LNCAP (cell line): ENCODE measurements at regions not wholly inside any gene's neighbourhood (a gene's known extent, or its start where the extent isn't known, plus 50 kb on each side); places are given as distances from the start of the nearest gene placed in this dataset.

Experiments
- TF ChIP-seq, protein P1 (sequence below): fragments of 450-650 bp; IDR thresholded peaks from 2 replicates; pipeline ENCODE4 v1.5.1; 2017; ENCODE audit warnings: mild to moderate bottlenecking

DNA sequence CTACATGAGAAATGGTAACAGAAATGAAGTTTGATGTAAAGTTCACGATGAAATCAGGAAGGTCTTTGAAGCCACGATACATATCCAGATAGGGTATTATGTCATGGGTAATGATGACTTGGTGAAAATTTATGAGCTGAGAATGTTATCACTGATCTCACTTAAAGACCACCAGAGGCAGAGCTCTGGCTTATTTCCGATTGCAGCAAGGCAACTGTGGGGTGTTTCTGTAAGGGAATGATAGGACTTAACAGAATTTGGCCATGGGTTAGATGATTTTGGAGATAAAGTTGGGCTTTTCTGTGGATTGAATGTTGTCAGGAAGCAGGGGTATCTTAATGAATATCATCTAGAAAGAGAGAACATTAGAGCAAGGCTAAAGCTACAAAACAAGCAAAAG is 508.4 kb downstream of the HDGFL1 start:
- TF ChIP-seq, protein P1, sequence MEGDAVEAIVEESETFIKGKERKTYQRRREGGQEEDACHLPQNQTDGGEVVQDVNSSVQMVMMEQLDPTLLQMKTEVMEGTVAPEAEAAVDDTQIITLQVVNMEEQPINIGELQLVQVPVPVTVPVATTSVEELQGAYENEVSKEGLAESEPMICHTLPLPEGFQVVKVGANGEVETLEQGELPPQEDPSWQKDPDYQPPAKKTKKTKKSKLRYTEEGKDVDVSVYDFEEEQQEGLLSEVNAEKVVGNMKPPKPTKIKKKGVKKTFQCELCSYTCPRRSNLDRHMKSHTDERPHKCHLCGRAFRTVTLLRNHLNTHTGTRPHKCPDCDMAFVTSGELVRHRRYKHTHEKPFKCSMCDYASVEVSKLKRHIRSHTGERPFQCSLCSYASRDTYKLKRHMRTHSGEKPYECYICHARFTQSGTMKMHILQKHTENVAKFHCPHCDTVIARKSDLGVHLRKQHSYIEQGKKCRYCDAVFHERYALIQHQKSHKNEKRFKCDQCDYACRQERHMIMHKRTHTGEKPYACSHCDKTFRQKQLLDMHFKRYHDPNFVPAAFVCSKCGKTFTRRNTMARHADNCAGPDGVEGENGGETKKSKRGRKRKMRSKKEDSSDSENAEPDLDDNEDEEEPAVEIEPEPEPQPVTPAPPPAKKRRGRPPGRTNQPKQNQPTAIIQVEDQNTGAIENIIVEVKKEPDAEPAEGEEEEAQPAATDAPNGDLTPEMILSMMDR = no peak

DNA sequence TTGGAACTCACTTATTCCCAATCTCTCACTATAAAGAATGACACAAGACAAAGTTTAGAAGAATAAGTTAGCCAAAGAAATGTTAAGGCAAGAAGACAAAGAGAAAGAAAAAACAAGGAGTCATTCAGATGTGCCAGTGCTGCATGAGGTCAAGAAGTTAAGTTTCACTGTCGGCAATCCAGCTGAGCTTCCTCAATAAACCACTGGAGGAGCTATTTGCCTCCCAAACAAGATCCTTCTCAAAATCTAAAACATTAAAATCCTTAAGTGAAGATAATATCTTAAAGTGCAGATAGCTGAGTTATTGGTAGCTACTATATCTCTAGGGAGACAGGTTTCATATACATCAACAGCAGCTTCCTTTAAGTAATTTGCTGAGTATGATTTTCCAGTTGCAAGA is 512.3 kb downstream of the HDGFL1 start:
- TF ChIP-seq, protein P1 = peak; percentile 37; the same call in 1 of the 2 replicates

DNA sequence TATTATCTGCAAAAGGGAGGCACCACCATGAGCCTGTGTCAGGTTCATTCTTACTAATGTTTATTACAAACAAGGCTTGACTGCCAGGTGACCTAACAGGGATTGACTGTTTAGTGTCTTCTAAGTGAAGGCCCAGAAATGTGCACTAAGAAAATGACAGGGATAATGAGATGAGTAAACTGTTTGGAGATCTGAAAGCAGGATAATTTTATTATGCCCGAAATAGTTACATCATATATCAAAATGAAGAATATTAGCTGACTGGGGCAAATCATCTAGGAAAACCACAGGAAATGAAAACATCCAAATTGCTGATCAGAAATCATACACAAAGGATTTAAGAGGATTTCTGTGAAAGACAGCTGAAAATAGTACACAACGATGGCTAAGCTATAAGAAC is 516.7 kb downstream of the HDGFL1 start:
- TF ChIP-seq, protein P1 = no peak

DNA sequence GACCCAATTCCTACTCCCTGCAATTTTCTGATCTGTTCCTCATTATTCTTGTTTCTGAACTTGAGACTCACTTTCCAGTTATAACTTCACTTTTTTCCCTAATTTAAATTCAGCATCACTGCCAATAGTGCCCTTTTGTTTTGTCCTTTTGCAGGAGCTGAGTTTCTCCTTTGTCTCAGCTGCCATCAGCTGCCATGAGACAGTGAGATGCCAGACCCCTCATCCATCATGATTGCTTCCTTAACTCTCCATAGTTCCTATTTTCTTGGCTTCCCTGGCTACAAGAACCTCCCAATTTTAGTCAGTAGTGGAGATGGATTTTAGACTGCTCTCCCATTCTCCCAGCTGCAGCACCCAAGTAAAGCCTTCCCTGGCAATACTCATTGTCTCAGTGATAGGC is 518.1 kb downstream of the HDGFL1 start:
- TF ChIP-seq, protein P1 = no peak

DNA sequence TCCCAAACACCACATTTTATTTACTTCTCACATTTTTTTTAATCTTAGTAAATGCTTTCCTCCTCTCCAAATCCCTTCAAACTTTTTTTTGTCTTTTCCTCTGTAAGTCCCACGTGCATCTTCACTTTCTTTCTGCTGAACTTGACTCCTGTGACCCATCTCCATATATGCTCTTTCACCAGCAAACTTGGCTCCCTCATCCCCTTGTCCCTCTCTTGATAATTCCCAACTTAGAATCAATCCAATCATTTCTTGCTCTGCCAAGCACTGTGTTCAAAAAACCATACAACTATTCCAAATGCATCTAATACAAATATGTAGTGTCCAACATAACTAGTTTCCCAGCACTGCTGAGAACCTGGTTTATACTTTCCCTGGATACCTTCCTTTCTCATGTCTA is 519.4 kb downstream of the HDGFL1 start:
- TF ChIP-seq, protein P1 = no peak

DNA sequence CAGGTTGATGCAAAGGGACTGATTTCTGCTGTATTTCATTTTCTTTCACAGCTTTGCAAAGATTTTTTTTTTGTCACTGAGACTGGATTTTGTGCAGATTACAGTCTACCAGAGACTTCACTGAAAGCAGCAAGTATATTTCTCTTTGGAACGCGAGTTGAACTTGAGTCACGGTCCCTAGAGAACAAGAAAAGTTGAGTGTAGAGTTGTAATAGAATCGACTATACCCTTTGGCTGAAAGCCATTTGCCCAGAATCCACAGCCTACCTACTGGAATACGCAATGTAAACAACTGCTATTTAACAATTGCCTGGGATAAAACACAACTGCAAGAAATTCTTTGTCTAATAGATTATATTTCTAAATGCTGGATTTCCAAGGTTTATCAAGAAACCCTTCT is 520.6 kb downstream of the HDGFL1 start:
- TF ChIP-seq, protein P1 = no peak

DNA sequence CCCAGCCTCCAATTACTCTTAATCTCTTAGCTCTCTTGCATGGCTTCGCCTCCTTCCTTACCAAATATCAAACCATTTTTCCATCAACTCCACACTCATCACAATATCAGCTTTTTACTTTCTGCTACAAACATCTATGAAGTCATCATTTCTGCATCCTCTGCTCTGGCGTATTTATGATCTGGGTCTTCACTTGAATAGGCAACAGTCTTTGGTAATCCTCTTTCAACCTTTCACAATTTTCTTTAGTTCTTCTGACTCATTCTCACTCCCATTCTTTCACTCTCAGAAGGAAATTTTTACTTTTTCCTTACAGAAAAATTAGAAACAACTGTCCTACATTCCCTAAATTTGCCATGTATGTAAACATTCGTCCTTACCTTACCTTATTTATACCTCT is 522.4 kb downstream of the HDGFL1 start:
- TF ChIP-seq, protein P1 = no peak

DNA sequence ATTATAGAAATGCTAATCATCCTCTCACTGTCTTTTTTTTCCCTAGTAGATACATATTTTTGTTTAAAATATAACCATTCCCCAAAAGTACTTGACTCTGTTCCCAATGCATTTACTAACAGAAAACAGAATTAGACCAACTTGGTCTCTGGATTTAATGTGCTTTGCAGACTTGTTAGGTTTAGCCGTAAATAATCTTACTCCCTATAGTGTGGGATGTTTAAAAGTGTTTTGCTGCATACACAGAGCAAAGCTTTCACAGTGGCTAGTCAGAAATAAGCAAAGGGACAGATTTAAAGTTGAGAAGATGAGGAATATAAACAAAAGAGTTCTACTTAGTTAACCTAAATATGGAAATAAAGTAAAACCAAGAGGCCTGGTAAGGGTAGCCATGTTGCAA is 527.5 kb downstream of the HDGFL1 start:
- TF ChIP-seq, protein P1 = no peak
